ENCODE measurements at regions not wholly inside any gene's neighbourhood (a gene's known extent, or its start where the extent isn't known, plus 50 kb on each side); places are given as distances from the start of the nearest gene placed in this dataset.
A peak's percentile ranks its signal among the peaks of the same experiment; 100 is the strongest.

DNA sequence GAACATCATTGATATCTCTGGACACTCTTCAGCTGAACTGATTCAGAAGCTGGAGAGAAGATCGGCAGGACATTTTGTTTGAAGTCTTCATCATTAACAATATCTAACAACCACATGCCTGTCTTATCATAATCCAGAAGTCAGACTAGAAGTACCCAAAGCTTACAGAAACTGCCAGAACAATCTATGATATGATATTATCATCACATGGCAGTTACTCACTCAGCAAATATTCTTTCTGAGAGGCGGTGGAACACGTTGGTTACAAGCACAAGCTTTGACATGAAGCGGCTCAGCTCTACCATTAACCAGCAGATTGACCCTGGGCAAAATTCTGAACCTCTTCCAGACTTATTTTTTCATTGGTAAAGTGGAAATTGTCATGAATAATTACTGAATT is 69.4 kb upstream of the KIT start (continued):
- TF ChIP-seq ZMIZ1 (IDR thresholded peaks at IDR 0.05; ENCODE audit: low read depth in 2 of 2, low read length in 2 of 2), result 0 out of 4 replicates have a peak, but pooled peaks of 1 of the 2 experiments have one; percentile 61
- no peak for TF ChIP-seq ZNF280A (IDR thresholded peaks at IDR 0.05; ENCODE audit: low read depth, partially characterized antibody)
- TF ChIP-seq PKNOX1 (IDR thresholded peaks at IDR 0.05), result peak; percentile 58
- no peak for TF ChIP-seq TAF15 (IDR thresholded peaks at IDR 0.05; ENCODE audit: low read depth, low read length)
- TF ChIP-seq, protein P1, sequence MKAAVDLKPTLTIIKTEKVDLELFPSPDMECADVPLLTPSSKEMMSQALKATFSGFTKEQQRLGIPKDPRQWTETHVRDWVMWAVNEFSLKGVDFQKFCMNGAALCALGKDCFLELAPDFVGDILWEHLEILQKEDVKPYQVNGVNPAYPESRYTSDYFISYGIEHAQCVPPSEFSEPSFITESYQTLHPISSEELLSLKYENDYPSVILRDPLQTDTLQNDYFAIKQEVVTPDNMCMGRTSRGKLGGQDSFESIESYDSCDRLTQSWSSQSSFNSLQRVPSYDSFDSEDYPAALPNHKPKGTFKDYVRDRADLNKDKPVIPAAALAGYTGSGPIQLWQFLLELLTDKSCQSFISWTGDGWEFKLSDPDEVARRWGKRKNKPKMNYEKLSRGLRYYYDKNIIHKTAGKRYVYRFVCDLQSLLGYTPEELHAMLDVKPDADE (conservative IDR thresholded peaks at IDR 0.05; ENCODE audit: control insufficient read depth, low read depth, low read length), result no peak
- no peak for TF ChIP-seq TOE1 (IDR thresholded peaks at IDR 0.05; ENCODE audit: borderline replicate concordance)
- no peak for TF ChIP-seq TOE1 (CRISPR knock-in tag; IDR thresholded peaks at IDR 0.05; ENCODE audit: borderline replicate concordance, low read depth)
- no peak for TF ChIP-seq ZNF318 (IDR thresholded peaks at IDR 0.05; ENCODE audit: borderline replicate concordance in 1 of 2, low read depth in 1 of 2)
- peak; percentile 76; the same call in 1 of the 2 replicates for TF ChIP-seq ZNF584 (CRISPR knock-in tag; IDR thresholded peaks at IDR 0.05; ENCODE audit: low read depth)
- TF ChIP-seq TRIM24 (IDR thresholded peaks at IDR 0.05), result peak in 1 of 2 experiments; percentile 62; a peak in 2 of 4 replicates
- TF ChIP-seq SUPT5H (IDR thresholded peaks at IDR 0.05), result no peak
